Spleen (tissue), 11 donors: ENCODE measurements at regions not wholly inside any gene's neighbourhood (a gene's known extent, or its start where the extent isn't known, plus 50 kb on each side); places are given as distances from the start of the nearest gene placed in this dataset.

Experiments used
- DNase-seq: peaks from one replicate; pipeline ENCODE4 v3.0.0-alpha.2; 2020
- H3K27ac ChIP-seq, 8 donors: fragments of 200-600 bp; sonication (generic) in 7 of 8; 1 replicate in 4 of 8; 2 replicates in 4 of 8; pipeline versions ENCODE4 v1.5.0 to v1.8.0; 2016 to 2021; ENCODE audit warnings: inconsistent platforms in 4 of 8, mild to moderate bottlenecking in 4 of 8, moderate library complexity in 1 of 8
- H3K27me3 ChIP-seq, 7 donors: fragments of 200-600 bp; sonication (generic) in 6 of 7; replicated peaks in 1 of 7; 1 replicate in 4 of 7; 2 replicates in 3 of 7; pipeline versions ENCODE4 v1.5.0 to v1.8.0; 2016 to 2021; ENCODE audit warnings: inconsistent platforms in 3 of 7, mild to moderate bottlenecking in 1 of 7
- H3K36me3 ChIP-seq, 6 donors: fragments of 200-600 bp; sonication (generic) in 5 of 6; 1 replicate in 4 of 6; 2 replicates in 2 of 6; pipeline versions ENCODE4 v1.5.0 to v1.8.0; 2016 to 2021; ENCODE audit warnings: inconsistent platforms in 2 of 6
- H3K4me1 ChIP-seq, 6 donors: fragments of 200-600 bp; sonication (generic) in 5 of 6; 1 replicate in 3 of 6; 2 replicates in 3 of 6; pipeline versions ENCODE4 v1.5.0 to v1.8.0; 2016 to 2021; ENCODE audit warnings: inconsistent platforms in 3 of 6
- H3K4me3 ChIP-seq, 8 donors: fragments of 200-600 bp; sonication (generic) in 7 of 8; 1 replicate in 4 of 8; 2 replicates in 4 of 8; pipeline versions ENCODE4 v1.5.0 to v1.8.0; 2016 to 2021; ENCODE audit warnings: inconsistent platforms in 4 of 8, mild to moderate bottlenecking in 4 of 8, moderate library complexity in 2 of 8
- H3K9me3 ChIP-seq, 8 donors: fragments of 200-600 bp; sonication (generic) in 7 of 8; 1 replicate in 4 of 8; 2 replicates in 4 of 8; pipeline versions ENCODE4 v1.5.0 to v1.8.0; 2016 to 2021; ENCODE audit warnings: inconsistent platforms in 4 of 8
- CTCF ChIP-seq, 11 experiments: fragments of 200-600 bp in 7 of 11; fragments of 450-650 bp in 4 of 11; sonication (generic) in 4 of 11; IDR thresholded peaks in 8 of 11; conservative IDR thresholded peaks in 3 of 11; 1 replicate in 7 of 11; 2 replicates in 4 of 11; pipeline versions ENCODE4 v1.4.0 to v1.8.0; 2016 to 2021; ENCODE audit warnings: antibody characterized with exemption in 11 of 11, inconsistent platforms in 4 of 11, mild to moderate bottlenecking in 1 of 11
- POLR2A ChIP-seq, 3 donors: fragments of 450-650 bp; IDR thresholded peaks; one replicate each; pipeline ENCODE4 v1.5.1; 2017; ENCODE audit warnings: antibody characterized with exemption in 3 of 3, mild to moderate bottlenecking in 1 of 3
- POLR2AphosphoS5 ChIP-seq, 3 donors: sonication (generic); formaldehyde crosslinking; IDR thresholded peaks; one replicate each; pipeline ENCODE4 v1.5.1; 2017; ENCODE audit warnings: antibody characterized with exemption in 3 of 3
- WGBS, 5 donors: extraction: QIAGEN DNeasy Blood & Tissue Kit in 3 of 5; methylation state at CpG; one replicate each; pipeline versions ENCODE4 v1.1.5 to v1.1.7; 2013 to 2018; 5-methylcytosine and 5-hydroxymethylcytosine counted together
- intact Hi-C: fragments of 100-400 bp; cut with DNase I; formaldehyde crosslinking; loops from one replicate; pipeline ENCODE4 v1.15.0; 2023; ENCODE audit warnings: low total_unique reads
- donor health status: healthy with polysubstance abuse.
- donor health status: DM: no; HTN: no; CAD: no; lungs with moderate emphysema.
- donor health status: DM: no; HTN: no; CAD: no.
- donor health status: Bipolar disorder and iron deficiency.
- donor health status: healthy.
- donor health status: DM: no; HTN: no; CAD: no.
- donor health status: DM: yes; HTN: yes; CAD: no.

- Histone ChIP-seq H3K4me1 (no peaks in the 10 kb centered on the region), H3K27me3 (peaks cover 0 to 5% (median 0%) of the 10 kb centered on the region in 7 donors), H3K9me3 (no peaks in the 10 kb centered on the region), H3K27ac (no peak overlapping the region), H3K4me3 (no peak overlapping the region), H3K36me3 (no peaks in the 10 kb centered on the region)
- 56 to 79% (median 68%) methylated on average over 6 of the region's 6 CpGs for WGBS, 5 donors
- TF ChIP-seq POLR2A (IDR thresholded peaks at IDR 0.05) = no peak
- no peak for TF ChIP-seq CTCF (IDR thresholded peaks at IDR 0.05 in 8 of 11, conservative IDR thresholded peaks at IDR 0.05 in 3 of 11)
- TF ChIP-seq POLR2AphosphoS5 (IDR thresholded peaks at IDR 0.05) = no peak
- intact Hi-C loops = no loop called here
- no peak for DNase-seq
Measured at GRCh38 chr1:117802531-117803257, 126.7 kb downstream of the GDAP2 start.

GRCh38 chr1:117803318-117803717, 126.1 kb downstream of the GDAP2 start:
- DNase-seq = no peak
- H3K4me1 ChIP-seq = no peaks in the 10 kb centered on the region
- no peak overlapping the region for H3K27ac ChIP-seq
- TF ChIP-seq CTCF (IDR thresholded peaks at IDR 0.05 in 8 of 11, conservative IDR thresholded peaks at IDR 0.05 in 3 of 11) (no peak), POLR2AphosphoS5 (IDR thresholded peaks at IDR 0.05) (no peak), POLR2A (IDR thresholded peaks at IDR 0.05) (no peak)
- H3K27me3 ChIP-seq = peaks cover 0 to 5% (median 0%) of the 10 kb centered on the region in 7 donors
- no peak overlapping the region for H3K4me3 ChIP-seq
- no peaks in the 10 kb centered on the region for H3K36me3 ChIP-seq
- intact Hi-C loops = no loop called here
- H3K9me3 ChIP-seq = no peaks in the 10 kb centered on the region
- 72 to 86% (median 83%) methylated on average over 1 of the region's 1 CpG for WGBS, 5 donors

GRCh38 chr1:117809764-117810163, 119.7 kb downstream of the GDAP2 start:
- WGBS, 5 donors = 50 to 74% (median 61%) methylated on average over 1 of the region's 1 CpG
- Histone ChIP-seq H3K27me3 (peaks cover 0 to 4% (median 0%) of the 10 kb centered on the region in 7 donors), H3K4me1 (no peaks in the 10 kb centered on the region), H3K36me3 (no peaks in the 10 kb centered on the region), H3K27ac (no peak overlapping the region), H3K9me3 (no peaks in the 10 kb centered on the region), H3K4me3 (no peak overlapping the region)
- intact Hi-C loops = no loop called here
- no peak for TF ChIP-seq CTCF (IDR thresholded peaks at IDR 0.05 in 8 of 11, conservative IDR thresholded peaks at IDR 0.05 in 3 of 11)
- no peak for TF ChIP-seq POLR2AphosphoS5 (IDR thresholded peaks at IDR 0.05)
- no peak for TF ChIP-seq POLR2A (IDR thresholded peaks at IDR 0.05)
- no peak for DNase-seq

GRCh38 chr1:117810553-117810952, 118.9 kb downstream of the GDAP2 start:
- no peak for TF ChIP-seq CTCF (IDR thresholded peaks at IDR 0.05 in 8 of 11, conservative IDR thresholded peaks at IDR 0.05 in 3 of 11)
- no peak for TF ChIP-seq POLR2A (IDR thresholded peaks at IDR 0.05)
- no peak for TF ChIP-seq POLR2AphosphoS5 (IDR thresholded peaks at IDR 0.05)
- WGBS, 5 donors = 61 to 72% (median 66%) methylated on average over 3 of the region's 3 CpGs
- DNase-seq = no peak
- no peaks in the 10 kb centered on the region for H3K9me3 ChIP-seq
- no peaks in the 10 kb centered on the region for H3K4me1 ChIP-seq
- intact Hi-C loops = no loop called here
- no peaks in the 10 kb centered on the region for H3K36me3 ChIP-seq
- no peaks in the 10 kb centered on the region for H3K27me3 ChIP-seq
- no peak overlapping the region for H3K27ac ChIP-seq
- no peak overlapping the region for H3K4me3 ChIP-seq
